Retinal pigment epithelial cell (primary cell): ENCODE measurements at regions not wholly inside any gene's neighbourhood (a gene's known extent, or its start where the extent isn't known, plus 50 kb on each side); places are given as distances from the start of the nearest gene placed in this dataset.

Experiments
- DNase-seq: peaks from one replicate; pipeline ENCODE4 v3.0.0-alpha.2; 2010; ENCODE audit warnings: low read depth
- H3K4me3 ChIP-seq: 2 replicates; pipeline ENCODE4 v1.5.1; 2011; ENCODE audit warnings: mild to moderate bottlenecking, low read length, control low read depth, moderate library complexity
- CTCF ChIP-seq: conservative IDR thresholded peaks from 2 replicates; pipeline ENCODE4 v1.5.1; 2011; ENCODE audit warnings: low read depth, low read length, control low read depth, inconsistent platforms

GRCh38 chr10:117477211-117477947 is 65.2 kb upstream of the EMX2 start:
- H3K4me3 ChIP-seq: no peak overlapping the region
- no peak for DNase-seq
- TF ChIP-seq CTCF: no peak

- no peak for TF ChIP-seq CTCF
- no peak for DNase-seq
- no peak overlapping the region for H3K4me3 ChIP-seq
Observed at GRCh38 chr10:117476716-117477115, 65.8 kb upstream of the EMX2 start.

- DNase-seq: no peak
- no peak for TF ChIP-seq CTCF
- H3K4me3 ChIP-seq: no peak overlapping the region
Observed at GRCh38 chr10:117476281-117476680, 66.3 kb upstream of the EMX2 start.

GRCh38 chr10:117472872-117473271 is 69.7 kb upstream of the EMX2 start:
- TF ChIP-seq CTCF: no peak
- H3K4me3 ChIP-seq: no peak overlapping the region
- no peak for DNase-seq

GRCh38 chr10:117471344-117471874 is 71.1 kb upstream of the EMX2 start:
- TF ChIP-seq CTCF: no peak
- H3K4me3 ChIP-seq: no peak overlapping the region
- no peak for DNase-seq

- no peak for DNase-seq
- no peak for TF ChIP-seq CTCF
- H3K4me3 ChIP-seq: no peak overlapping the region
Observed at GRCh38 chr10:117470733-117471132, 71.8 kb upstream of the EMX2 start.

GRCh38 chr10:117468665-117469064 is 73.9 kb upstream of the EMX2 start:
- no peak for DNase-seq
- no peak overlapping the region for H3K4me3 ChIP-seq
- no peak for TF ChIP-seq CTCF
